Right forelimb (tissue), 1 donor: ENCODE measurements at regions not wholly inside any gene's neighbourhood (a gene's known extent, or its start where the extent isn't known, plus 50 kb on each side); places are given as distances from the start of the nearest gene placed in this dataset.

Experiments
- DNase-seq: peaks from one replicate; pipeline ENCODE4 v3.0.0-alpha.2; 2018

GRCh38 chr2:118171546-118171945 lies 83.3 kb downstream of the INSIG2 start:
- no peak for DNase-seq

DNA sequence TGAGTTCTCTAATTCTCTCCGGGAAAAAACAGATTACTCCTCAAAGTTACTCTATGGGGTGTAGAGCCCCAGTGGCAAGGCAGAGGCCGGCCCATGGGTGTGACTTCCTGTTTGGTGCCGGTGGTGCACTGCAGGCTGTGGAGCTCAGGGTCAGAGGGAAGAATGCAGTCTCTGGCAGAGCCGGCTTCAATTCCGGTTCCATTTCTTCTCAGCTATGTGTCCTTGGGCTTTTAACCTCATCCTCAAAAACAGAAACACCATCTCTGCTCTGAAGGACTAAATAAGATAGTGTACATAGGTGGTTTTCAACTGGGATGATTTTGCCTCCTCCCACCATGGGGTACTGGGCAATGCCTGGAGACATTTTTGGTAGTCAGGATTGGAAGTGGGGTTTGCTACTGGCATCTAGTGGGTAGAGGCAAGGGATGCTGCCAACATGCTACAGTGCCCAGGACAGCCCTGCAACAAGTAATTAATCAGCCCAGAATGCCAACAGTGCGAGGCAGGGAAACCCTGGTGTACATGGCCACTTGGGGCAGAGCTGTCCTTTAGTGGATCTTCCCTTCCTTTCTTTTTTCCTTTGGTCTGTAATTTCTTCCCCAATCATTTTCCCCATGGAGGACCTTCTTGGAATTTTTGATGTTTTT lies 81.2 kb downstream of the INSIG2 start:
- DNase-seq = no peak

DNA sequence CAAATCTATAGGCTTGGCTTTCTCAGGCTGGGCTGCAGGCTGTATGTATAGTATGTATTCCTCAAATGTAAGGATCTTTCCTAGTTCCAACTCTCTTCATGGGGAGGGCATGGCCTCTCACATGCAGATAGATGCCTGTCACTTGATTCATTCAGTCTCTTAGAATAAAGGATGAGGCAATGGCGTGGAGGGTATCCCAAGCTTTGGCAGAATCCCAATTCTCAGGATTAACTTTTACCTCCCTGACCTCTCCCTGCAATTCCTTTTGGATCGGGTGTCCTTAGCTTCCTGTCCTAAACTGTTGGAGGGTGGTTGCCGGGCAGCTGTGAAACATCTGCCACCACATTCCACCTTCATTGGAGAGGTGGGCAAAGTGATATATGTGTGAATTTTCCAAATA lies 80.3 kb downstream of the INSIG2 start:
- DNase-seq = no peak

DNA sequence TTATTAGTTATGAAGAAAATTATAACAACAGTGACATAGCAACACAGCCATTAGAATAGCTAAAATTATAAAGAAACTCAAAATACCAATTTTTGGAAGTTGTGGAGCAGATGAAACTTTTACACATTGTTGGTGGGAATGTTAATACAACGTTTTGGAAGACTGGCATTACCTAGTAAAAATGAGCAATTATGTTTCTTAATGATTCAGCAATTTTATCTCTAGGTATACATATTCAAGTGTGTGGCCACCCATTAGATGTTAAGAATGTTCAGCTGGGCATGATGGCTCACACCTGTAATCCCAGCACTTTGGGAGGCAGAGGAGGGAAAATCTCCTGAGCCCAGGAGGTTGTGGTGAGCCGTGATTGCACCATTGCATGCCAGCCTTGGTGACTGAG lies 78.8 kb downstream of the INSIG2 start:
- no peak for DNase-seq

GRCh38 chr2:118166242-118166641 lies 78.0 kb downstream of the INSIG2 start:
- DNase-seq = no peak

DNA sequence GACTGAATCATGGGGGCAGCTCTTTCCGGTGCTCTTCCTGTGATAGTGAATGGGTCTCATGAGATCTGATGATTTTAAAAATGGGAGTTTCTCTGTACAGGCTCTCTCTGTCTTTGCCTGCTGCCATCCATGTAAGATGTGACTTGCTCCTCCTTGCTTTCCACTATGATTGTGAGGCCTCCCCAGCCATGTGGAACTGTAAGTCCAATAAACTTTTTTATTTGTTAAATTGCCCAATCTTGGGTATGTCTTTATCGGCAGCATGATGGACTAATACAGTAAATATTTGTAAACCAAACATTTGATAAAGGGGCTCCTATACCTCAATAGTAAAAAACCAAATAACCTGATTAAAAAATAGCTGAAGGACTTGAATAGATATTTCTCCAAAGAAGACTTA lies 77.3 kb downstream of the INSIG2 start:
- DNase-seq = no peak
